Body of pancreas (tissue), 4 donors: ENCODE measurements at regions not wholly inside any gene's neighbourhood (a gene's known extent, or its start where the extent isn't known, plus 50 kb on each side); places are given as distances from the start of the nearest gene placed in this dataset.

Experiments
- ATAC-seq: fragments of 150-250 bp; one replicate; pipeline ENCODE4 v1.9.1; 2016
- DNase-seq, 4 donors: peaks; one replicate each; pipeline ENCODE4 v3.0.0-alpha.2; 2019
- H3K27ac ChIP-seq, 4 donors: fragments of 200-600 bp; sonication (generic); 1 replicate in 3 of 4; 2 replicates in 1 of 4; pipeline versions ENCODE4 v1.5.1 to v1.6.1; 2016 to 2019; ENCODE audit warnings: mild to moderate bottlenecking in 1 of 4, mixed read lengths in 1 of 4, moderate library complexity in 1 of 4
- H3K27me3 ChIP-seq, 2 donors: fragments of 200-600 bp; sonication (generic); one replicate each; pipeline ENCODE4 v1.6.0; 2016; ENCODE audit warnings: mild to moderate bottlenecking in 1 of 2
- H3K36me3 ChIP-seq, 2 donors: fragments of 200-600 bp; sonication (generic); replicated peaks in 1 of 2; 2 replicates each; pipeline ENCODE4 v1.5.1; 2016; ENCODE audit warnings: low read depth in 2 of 2; ENCODE audit not compliant: insufficient read depth in 1 of 2
- H3K4me1 ChIP-seq: fragments of 200-600 bp; sonication (generic); one replicate; pipeline ENCODE4 v1.6.0; 2016
- H3K4me3 ChIP-seq, 2 donors: fragments of 200-600 bp; sonication (generic); 1 replicate in 1 of 2; 2 replicates in 1 of 2; pipeline ENCODE4 v1.5.1; 2016 to 2019
- H3K9me3 ChIP-seq, 3 donors: fragments of 200-600 bp; sonication (generic); 1 replicate in 2 of 3; 2 replicates in 1 of 3; pipeline ENCODE4 v1.5.1; 2016
- CTCF ChIP-seq, 7 experiments: fragments of 450-650 bp in 4 of 7; fragments of 200-600 bp in 3 of 7; sonication (generic) in 3 of 7; IDR thresholded peaks; one replicate each; pipeline ENCODE4 v1.5.1; 2016 to 2019; ENCODE audit warnings: antibody characterized with exemption in 7 of 7
- POLR2A ChIP-seq, 3 donors: fragments of 450-650 bp; IDR thresholded peaks; one replicate each; pipeline ENCODE4 v1.6.1; 2016; ENCODE audit warnings: antibody characterized with exemption in 3 of 3, mild to moderate bottlenecking in 2 of 3
- WGBS, 2 donors: methylation state at CpG; one replicate each; pipeline ENCODE4 v1.1.5; 2017; 5-methylcytosine and 5-hydroxymethylcytosine counted together
- intact Hi-C: fragments of 100-400 bp; cut with DNase I; formaldehyde crosslinking; loops from one replicate; pipeline ENCODE4 v1.15.1; 2023

- Histone ChIP-seq H3K36me3 (no peaks in the 10 kb centered on the region), H3K27me3 (no peaks in the 10 kb centered on the region), H3K27ac (no peak overlapping the region), H3K4me3 (no peak overlapping the region), H3K4me1 (no peaks in the 10 kb centered on the region), H3K9me3 (no peaks in the 10 kb centered on the region)
- ATAC-seq, result no peak
- no peak for DNase-seq
- no peak for TF ChIP-seq CTCF (IDR thresholded peaks at IDR 0.05)
- TF ChIP-seq POLR2A (IDR thresholded peaks at IDR 0.05), result no peak
- WGBS, 2 donors, result 67 to 70% methylated on average over 5 of the region's 5 CpGs
- intact Hi-C loops, result no loop called here
Measured at GRCh38 chr17:14747603-14747950, 446.7 kb downstream of the HS3ST3B1 start.

GRCh38 chr17:14746822-14747602 is 446.1 kb downstream of the HS3ST3B1 start:
- 53 to 63% methylated on average over 8 of the region's 8 CpGs for WGBS, 2 donors
- Histone ChIP-seq H3K36me3 (no peaks in the 10 kb centered on the region), H3K9me3 (no peaks in the 10 kb centered on the region), H3K4me3 (no peak overlapping the region), H3K4me1 (no peaks in the 10 kb centered on the region), H3K27ac (no peak overlapping the region), H3K27me3 (no peaks in the 10 kb centered on the region)
- no peak for TF ChIP-seq CTCF (IDR thresholded peaks at IDR 0.05)
- TF ChIP-seq POLR2A (IDR thresholded peaks at IDR 0.05), result no peak
- no peak for DNase-seq
- ATAC-seq, result no peak
- intact Hi-C loops, result no loop called here

- H3K27ac ChIP-seq, result no peak overlapping the region
- H3K9me3 ChIP-seq, result no peaks in the 10 kb centered on the region
- H3K36me3 ChIP-seq, result no peaks in the 10 kb centered on the region
- intact Hi-C loops, result no loop called here
- H3K27me3 ChIP-seq, result no peaks in the 10 kb centered on the region
- H3K4me3 ChIP-seq, result no peak overlapping the region
- TF ChIP-seq POLR2A (IDR thresholded peaks at IDR 0.05) (no peak), CTCF (IDR thresholded peaks at IDR 0.05) (no peak)
- DNase-seq (no peak), ATAC-seq (no peak)
- no peaks in the 10 kb centered on the region for H3K4me1 ChIP-seq
- WGBS, 2 donors, result 78 to 81% methylated on average over 1 of the region's 1 CpG
Measured at GRCh38 chr17:14745541-14745940, 444.7 kb downstream of the HS3ST3B1 start.

GRCh38 chr17:14744761-14745473 is 444.0 kb downstream of the HS3ST3B1 start:
- intact Hi-C loops, result no loop called here
- H3K9me3 ChIP-seq, result no peaks in the 10 kb centered on the region
- no peaks in the 10 kb centered on the region for H3K4me1 ChIP-seq
- no peaks in the 10 kb centered on the region for H3K36me3 ChIP-seq
- H3K4me3 ChIP-seq, result no peak overlapping the region
- H3K27me3 ChIP-seq, result no peaks in the 10 kb centered on the region
- WGBS, 2 donors, result 73 to 78% methylated on average over 4 of the region's 4 CpGs
- TF ChIP-seq CTCF (IDR thresholded peaks at IDR 0.05) (no peak), POLR2A (IDR thresholded peaks at IDR 0.05) (no peak)
- no peak for ATAC-seq
- H3K27ac ChIP-seq, result no peak overlapping the region
- no peak for DNase-seq
